ENCODE measurements at regions not wholly inside any gene's neighbourhood (a gene's known extent, or its start where the extent isn't known, plus 50 kb on each side); places are given as distances from the start of the nearest gene placed in this dataset.

DNA sequence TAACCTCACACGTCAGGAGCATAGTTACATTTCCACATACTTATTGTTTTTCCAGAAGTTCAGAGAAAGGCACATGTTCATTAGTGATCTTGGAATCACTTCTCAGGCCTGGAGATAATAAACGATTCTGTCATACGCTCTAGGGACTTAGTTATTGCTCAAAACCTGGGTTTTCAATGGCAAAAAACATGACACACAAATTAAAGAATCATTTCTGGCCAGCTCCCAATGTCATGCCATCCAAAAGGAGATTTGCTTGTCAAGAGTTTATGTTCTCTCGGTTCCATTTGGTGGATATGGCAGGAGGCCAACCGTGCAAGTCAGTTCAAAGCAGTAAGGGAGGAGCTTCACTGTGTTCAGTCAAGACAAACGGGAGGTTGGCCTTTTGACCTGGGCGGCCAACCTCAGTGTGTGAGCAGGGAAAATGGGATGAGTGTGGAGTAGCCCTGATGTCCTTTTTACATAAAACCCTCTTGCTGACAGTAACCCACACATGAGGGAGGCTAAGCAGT lies 123.4 kb downstream of the NXNL2 start:
- no peak for DNase-seq (ENCODE audit: low spot score)

- no peak for DNase-seq (ENCODE audit: low spot score)
These were observed 124.1 kb downstream of the NXNL2 start for GRCh38 chr9:88659126-88659525.

- DNase-seq (ENCODE audit: low spot score): peak; percentile 46
These were observed 125.6 kb downstream of the NXNL2 start for GRCh38 chr9:88660611-88661010.

GRCh38 chr9:88661759-88662158 lies 126.8 kb downstream of the NXNL2 start:
- no peak for DNase-seq (ENCODE audit: low spot score)

DNA sequence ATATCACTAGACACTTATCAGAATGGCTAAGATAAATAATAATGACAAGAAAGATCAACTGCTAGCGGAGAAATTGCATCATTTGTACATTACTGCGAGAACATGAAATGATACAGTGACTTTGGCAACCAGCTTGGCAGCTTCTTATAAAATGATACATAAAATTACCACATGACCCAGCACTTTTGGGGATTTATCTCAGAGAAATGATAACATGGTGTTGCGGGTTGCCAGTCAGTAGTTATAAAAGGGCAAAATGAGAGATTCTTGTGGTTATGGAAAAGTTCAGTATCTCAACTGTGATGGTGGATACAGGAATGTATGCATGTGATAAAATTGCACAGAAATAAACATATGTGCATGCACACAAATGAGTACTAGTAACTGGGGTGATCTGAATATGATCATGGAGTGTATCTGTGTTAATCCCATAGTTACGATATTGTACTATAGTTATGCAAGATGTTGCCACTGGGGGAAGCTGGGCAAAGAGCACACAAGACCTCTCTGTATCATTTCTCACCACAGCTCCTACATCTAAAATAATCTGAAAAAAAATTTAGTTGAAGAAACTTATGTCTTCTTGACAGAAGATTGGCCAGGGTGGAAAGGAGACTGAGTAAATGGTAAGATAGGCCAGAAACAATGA lies 128.9 kb downstream of the NXNL2 start:
- no peak for DNase-seq (ENCODE audit: low spot score)

DNA sequence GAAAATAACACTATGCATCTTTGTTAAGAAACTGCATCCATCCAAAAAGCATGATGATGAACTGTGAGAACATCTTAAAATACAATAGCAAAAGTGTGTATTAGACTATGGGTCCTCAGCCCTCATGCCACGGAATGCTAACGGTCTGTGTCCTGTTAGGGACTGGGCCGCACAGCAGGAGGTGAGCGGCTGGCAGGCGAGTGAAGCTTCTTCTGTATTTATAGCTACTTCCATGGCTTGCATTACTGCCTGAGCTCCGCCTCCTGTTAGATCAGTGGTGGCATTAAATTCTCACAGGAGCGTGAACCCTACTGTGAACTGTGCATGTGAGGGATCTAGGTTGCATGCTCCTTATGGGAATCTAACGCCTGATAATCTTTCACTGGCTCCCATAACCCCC lies 129.8 kb downstream of the NXNL2 start:
- no peak for DNase-seq (ENCODE audit: low spot score)

GRCh38 chr9:88672874-88673689 lies 138.1 kb downstream of the NXNL2 start:
- DNase-seq (ENCODE audit: low spot score): no peak

DNA sequence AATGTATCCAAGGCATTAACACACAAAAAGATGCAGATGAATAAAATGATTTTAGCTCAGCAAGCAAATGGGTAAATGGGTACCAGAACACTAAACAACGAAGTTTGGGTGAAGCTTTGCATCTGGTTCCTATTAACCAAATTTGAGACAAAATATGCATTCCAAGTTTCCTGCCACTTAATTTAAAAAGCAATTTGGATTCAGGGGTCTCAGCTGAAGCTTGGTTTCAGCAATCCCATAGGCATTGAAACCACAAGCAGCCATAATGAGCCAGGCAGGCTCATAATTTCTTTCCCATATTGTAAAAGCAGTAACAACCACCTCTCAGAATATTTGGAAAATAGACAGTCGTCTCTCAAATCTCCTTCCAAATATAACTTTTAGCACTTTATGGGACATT lies 138.9 kb downstream of the NXNL2 start:
- no peak for DNase-seq (ENCODE audit: low spot score)

DNA sequence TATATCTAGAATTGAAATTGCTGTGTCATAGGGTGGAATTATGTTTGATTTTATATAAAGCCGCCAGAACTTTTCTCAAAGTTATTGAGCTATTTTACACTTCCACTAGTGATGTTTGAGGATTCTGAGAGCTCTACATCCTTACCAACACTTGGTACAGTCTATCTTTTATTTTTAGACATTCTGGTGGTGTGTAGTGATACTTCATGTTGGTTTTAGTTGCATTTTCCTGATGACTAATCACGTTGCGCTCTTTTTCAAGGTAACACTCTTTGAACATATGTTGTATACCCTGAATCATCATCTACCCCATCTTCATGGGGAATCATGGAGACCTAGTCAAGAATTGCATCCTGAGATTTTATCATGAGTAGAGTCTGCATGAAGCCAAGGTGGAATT lies 141.7 kb downstream of the NXNL2 start:
- DNase-seq (ENCODE audit: low spot score): no peak

GRCh38 chr9:88678008-88678407 lies 143.0 kb downstream of the NXNL2 start:
- DNase-seq (ENCODE audit: low spot score): no peak

DNA sequence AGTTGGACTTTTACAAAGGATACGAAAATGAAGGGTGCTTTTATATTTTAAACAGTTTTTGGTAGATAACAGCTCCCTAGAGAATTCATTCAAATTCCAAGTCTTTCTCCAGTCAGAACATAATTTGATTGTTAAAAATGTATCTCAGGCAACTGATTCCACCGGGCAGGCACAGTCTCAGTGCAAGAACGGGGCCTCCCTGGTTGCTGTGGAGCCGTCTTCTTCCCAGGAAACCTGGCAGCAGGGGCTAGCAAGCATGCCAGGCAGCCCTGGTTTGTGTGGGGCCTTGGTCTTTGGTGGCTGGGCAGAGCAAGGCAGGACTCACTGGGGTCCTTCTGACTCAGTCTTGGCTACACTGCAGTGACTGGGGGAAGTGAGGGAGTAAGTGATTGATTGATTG lies 143.5 kb downstream of the NXNL2 start:
- DNase-seq (ENCODE audit: low spot score): no peak

GRCh38 chr9:88680041-88680440 lies 145.1 kb downstream of the NXNL2 start:
- no peak for DNase-seq (ENCODE audit: low spot score)

GRCh38 chr9:88680505-88681160 lies 145.7 kb downstream of the NXNL2 start:
- no peak for DNase-seq (ENCODE audit: low spot score)

DNA sequence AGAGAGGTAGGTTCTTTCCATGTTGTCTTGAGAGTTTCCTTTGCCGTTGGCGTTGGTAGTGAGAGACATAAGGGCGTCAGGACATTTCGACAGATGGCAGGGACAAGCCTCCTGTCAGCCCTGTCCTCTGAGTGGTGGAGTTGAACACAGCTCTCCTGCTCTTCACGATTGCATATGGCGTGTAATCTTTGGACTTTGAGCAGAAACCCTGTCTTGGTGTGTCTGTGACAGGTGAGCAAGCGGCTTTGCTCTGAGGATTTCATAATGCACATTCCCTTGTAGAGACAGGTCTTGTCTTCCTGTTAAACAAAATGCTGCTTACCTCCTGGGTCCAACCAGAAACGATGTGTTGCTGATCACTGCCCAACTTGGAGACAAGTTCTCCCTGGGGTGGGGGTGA lies 146.5 kb downstream of the NXNL2 start:
- DNase-seq (ENCODE audit: low spot score): no peak

GRCh38 chr9:88682431-88682831 lies 147.5 kb downstream of the NXNL2 start:
- DNase-seq (ENCODE audit: low spot score): no peak

GRCh38 chr9:88684046-88684445 lies 149.1 kb downstream of the NXNL2 start:
- DNase-seq (ENCODE audit: low spot score): no peak

DNA sequence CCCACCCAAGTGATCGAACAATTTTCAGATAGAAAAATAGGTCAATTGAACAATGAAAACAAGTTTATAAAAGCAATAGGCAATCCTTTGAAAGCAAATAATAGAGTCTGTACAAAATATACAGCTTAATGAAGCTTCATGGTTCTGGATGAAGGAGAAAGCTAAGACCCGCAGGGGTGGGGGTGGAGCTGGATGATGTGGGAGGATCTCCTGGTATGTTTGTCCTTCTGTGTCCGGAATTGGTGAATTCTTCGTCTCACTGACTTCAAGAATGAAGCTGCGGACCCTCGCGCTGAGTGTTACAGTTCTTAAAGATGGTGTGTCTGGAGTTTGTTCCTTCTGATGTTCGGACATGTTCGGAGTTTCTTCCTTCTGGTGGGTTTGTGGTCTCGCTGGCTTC lies 149.9 kb downstream of the NXNL2 start:
- DNase-seq (ENCODE audit: low spot score): no peak

DNA sequence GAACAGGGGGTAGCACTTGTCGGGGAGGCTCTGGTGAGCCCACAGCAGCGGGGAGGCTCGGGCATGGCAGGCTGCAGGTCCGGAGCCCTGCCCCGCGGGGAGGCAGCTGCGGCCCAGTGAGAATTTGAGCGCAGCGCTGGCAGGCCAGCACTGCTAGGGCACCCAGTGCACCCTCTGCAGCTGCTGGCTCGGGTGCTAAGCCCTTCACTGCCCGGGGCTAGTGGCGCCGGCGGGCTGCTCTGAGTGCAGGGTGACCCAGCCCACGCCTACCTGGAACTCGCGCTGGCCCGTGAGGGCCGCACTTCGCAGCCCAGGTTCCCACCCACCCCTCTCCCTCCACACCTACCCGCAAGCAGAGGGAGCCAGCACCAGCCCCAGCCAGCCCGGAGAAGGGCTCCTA lies 151.0 kb downstream of the NXNL2 start:
- DNase-seq (ENCODE audit: low spot score): no peak

DNA sequence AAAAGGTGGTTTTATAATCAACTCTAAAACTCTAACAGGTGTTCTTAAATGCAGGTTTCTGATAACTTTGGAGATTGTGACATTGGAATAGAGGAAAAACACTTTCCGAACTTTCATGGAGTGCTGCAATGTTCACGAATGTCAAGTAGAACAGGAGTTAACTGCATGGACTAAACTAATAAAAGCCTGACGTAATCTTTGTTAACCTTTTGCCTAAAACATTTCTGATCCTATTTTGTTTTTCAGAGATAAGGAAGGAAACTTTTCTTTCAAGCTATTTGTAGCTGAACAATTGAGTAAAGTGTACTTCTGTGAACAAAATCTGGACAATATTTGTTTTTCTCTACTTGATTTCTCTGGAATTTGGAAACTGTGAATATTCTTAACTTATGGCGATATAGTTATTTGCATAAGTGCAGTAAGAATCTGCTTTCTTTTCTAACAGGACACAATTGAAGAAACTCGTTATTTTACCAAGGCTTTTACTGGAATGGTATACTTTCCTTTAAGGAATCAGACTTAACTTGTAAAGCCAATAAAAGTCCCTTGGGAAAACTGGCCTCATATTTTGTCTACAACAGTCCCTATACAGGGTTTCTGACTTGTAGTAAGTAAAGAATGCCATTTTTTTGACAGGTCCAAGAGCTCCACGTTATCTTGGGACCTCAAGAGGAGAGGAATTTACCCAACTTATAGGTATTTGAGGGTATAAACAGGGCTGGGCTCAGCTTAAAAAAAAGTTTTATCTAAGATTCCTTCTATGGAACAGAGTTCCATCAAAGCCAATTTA lies 154.7 kb downstream of the NXNL2 start:
- DNase-seq (ENCODE audit: low spot score): no peak

GRCh38 chr9:88690628-88691027 lies 155.7 kb downstream of the NXNL2 start:
- no peak for DNase-seq (ENCODE audit: low spot score)

GRCh38 chr9:88691091-88691490 lies 156.1 kb downstream of the NXNL2 start:
- no peak for DNase-seq (ENCODE audit: low spot score)

- no peak for DNase-seq (ENCODE audit: low spot score)
These were observed 156.8 kb downstream of the NXNL2 start for GRCh38 chr9:88691811-88692210.
